ENCODE measurements at regions not wholly inside any gene's neighbourhood (a gene's known extent, or its start where the extent isn't known, plus 50 kb on each side); places are given as distances from the start of the nearest gene placed in this dataset.

- no peak for TF ChIP-seq CTCF (IDR thresholded peaks at IDR 0.05)
- no peak for TF ChIP-seq POLR2A (IDR thresholded peaks at IDR 0.05)
- Histone ChIP-seq H3K4me1 (no peaks in the 10 kb centered on the region), H3K27me3 (no peaks in the 10 kb centered on the region), H3K36me3 (ENCODE audit: low read depth, missing control alignments) (no peaks in the 10 kb centered on the region), H3K27ac (no peak overlapping the region), H3K4me3 (no peak overlapping the region), H3K9me3 (no peaks in the 10 kb centered on the region)
- intact Hi-C loops (cut with DNase I; ENCODE audit: low total_unique reads), result no loop called here
- DNase-seq, result no peak
- 49 to 51% methylated on average over 7 of the region's 7 CpGs for WGBS, 2 donors
Measured at GRCh38 chrX:42246814-42247213, 323.5 kb upstream of the CASK start.

GRCh38 chrX:42242004-42242403 is 318.6 kb upstream of the CASK start:
- intact Hi-C loops (cut with DNase I; ENCODE audit: low total_unique reads), result no loop called here
- DNase-seq, result no peak
- Histone ChIP-seq H3K36me3 (ENCODE audit: low read depth, missing control alignments) (no peaks in the 10 kb centered on the region), H3K4me3 (no peak overlapping the region), H3K27ac (no peak overlapping the region), H3K4me1 (no peaks in the 10 kb centered on the region), H3K9me3 (no peaks in the 10 kb centered on the region), H3K27me3 (no peaks in the 10 kb centered on the region)
- 66 to 68% methylated on average over 5 to 6 of the region's 6 CpGs for WGBS, 2 donors
- no peak for TF ChIP-seq POLR2A (IDR thresholded peaks at IDR 0.05)
- TF ChIP-seq CTCF (IDR thresholded peaks at IDR 0.05), result no peak

- Histone ChIP-seq H3K4me3 (no peak overlapping the region), H3K9me3 (no peaks in the 10 kb centered on the region), H3K27ac (no peak overlapping the region), H3K4me1 (no peaks in the 10 kb centered on the region), H3K27me3 (no peaks in the 10 kb centered on the region), H3K36me3 (ENCODE audit: low read depth, missing control alignments) (no peaks in the 10 kb centered on the region)
- TF ChIP-seq CTCF (IDR thresholded peaks at IDR 0.05), result no peak
- no peak for TF ChIP-seq POLR2A (IDR thresholded peaks at IDR 0.05)
- 68 to 83% methylated on average over 1 of the region's 1 CpG for WGBS, 2 donors
- DNase-seq, result no peak
- intact Hi-C loops (cut with DNase I; ENCODE audit: low total_unique reads), result no loop called here
Measured at GRCh38 chrX:42241421-42241820, 318.1 kb upstream of the CASK start.

GRCh38 chrX:42237956-42238355 is 314.6 kb upstream of the CASK start:
- TF ChIP-seq POLR2A (IDR thresholded peaks at IDR 0.05), result no peak
- DNase-seq, result no peak
- Histone ChIP-seq H3K27ac (no peak overlapping the region), H3K36me3 (ENCODE audit: low read depth, missing control alignments) (no peaks in the 10 kb centered on the region), H3K27me3 (no peaks in the 10 kb centered on the region), H3K4me1 (no peaks in the 10 kb centered on the region), H3K4me3 (no peak overlapping the region), H3K9me3 (no peaks in the 10 kb centered on the region)
- WGBS, 2 donors, result 92 to 96% methylated on average over 2 of the region's 2 CpGs
- intact Hi-C loops (cut with DNase I; ENCODE audit: low total_unique reads), result no loop called here

- H3K9me3 ChIP-seq, result no peaks in the 10 kb centered on the region
- intact Hi-C loops (cut with DNase I; ENCODE audit: low total_unique reads), result no loop called here
- no peak overlapping the region for H3K4me3 ChIP-seq
- 95 to 98% methylated on average over 2 of the region's 2 CpGs for WGBS, 2 donors
- TF ChIP-seq CTCF (IDR thresholded peaks at IDR 0.05), result no peak
- H3K27ac ChIP-seq, result no peak overlapping the region
- no peaks in the 10 kb centered on the region for H3K4me1 ChIP-seq
- H3K27me3 ChIP-seq, result no peaks in the 10 kb centered on the region
- H3K36me3 ChIP-seq (ENCODE audit: low read depth, missing control alignments), result no peaks in the 10 kb centered on the region
- no peak for DNase-seq
Measured at GRCh38 chrX:42229533-42229932, 306.2 kb upstream of the CASK start.
